ENCODE measurements at regions not wholly inside any gene's neighbourhood (a gene's known extent, or its start where the extent isn't known, plus 50 kb on each side); places are given as distances from the start of the nearest gene placed in this dataset.
"Not testable (repeated sequence)": the region's sequence is repeated elsewhere in the genome, so short reads cannot be mapped to it uniquely, and the experiment has no call there.

- DNase-seq: no peak
Measured at GRCh38 chr4:124454772-124455270, 257.7 kb downstream of the ANKRD50 start.

- no peak for DNase-seq
Measured at GRCh38 chr4:124455671-124456070, 256.9 kb downstream of the ANKRD50 start.

GRCh38 chr4:124459196-124459940 lies 253.2 kb downstream of the ANKRD50 start:
- no peak for DNase-seq

- DNase-seq: no peak
Measured at GRCh38 chr4:124459941-124460310, 252.6 kb downstream of the ANKRD50 start.

- DNase-seq: not testable (repeated sequence)
Measured at GRCh38 chr4:124461592-124461991, 250.9 kb downstream of the ANKRD50 start.

- DNase-seq: no peak
Measured at GRCh38 chr4:124462954-124463828, 249.3 kb downstream of the ANKRD50 start.

GRCh38 chr4:124464836-124465235 lies 247.7 kb downstream of the ANKRD50 start:
- DNase-seq: no peak

GRCh38 chr4:124468360-124468759 lies 244.2 kb downstream of the ANKRD50 start:
- no peak for DNase-seq

GRCh38 chr4:124469981-124470380 lies 242.6 kb downstream of the ANKRD50 start:
- no peak for DNase-seq

GRCh38 chr4:124478470-124478869 lies 234.1 kb downstream of the ANKRD50 start:
- no peak for DNase-seq

- DNase-seq: no peak
Measured at GRCh38 chr4:124480061-124480460, 232.5 kb downstream of the ANKRD50 start.

- DNase-seq: no peak
Measured at GRCh38 chr4:124481123-124481522, 231.4 kb downstream of the ANKRD50 start.

GRCh38 chr4:124483048-124483906 lies 229.3 kb downstream of the ANKRD50 start:
- DNase-seq: no peak

- no peak for DNase-seq
Measured at GRCh38 chr4:124484008-124484407, 228.5 kb downstream of the ANKRD50 start.

- DNase-seq: no peak
Measured at GRCh38 chr4:124484940-124485339, 227.6 kb downstream of the ANKRD50 start.

GRCh38 chr4:124486423-124486822 lies 226.1 kb downstream of the ANKRD50 start:
- DNase-seq: no peak

GRCh38 chr4:124487651-124488050 lies 224.9 kb downstream of the ANKRD50 start:
- DNase-seq: no peak

GRCh38 chr4:124491361-124492145 lies 221.0 kb downstream of the ANKRD50 start:
- DNase-seq: no peak

GRCh38 chr4:124499261-124499660 lies 213.3 kb downstream of the ANKRD50 start:
- DNase-seq: no peak

GRCh38 chr4:124501576-124501975 lies 211.0 kb downstream of the ANKRD50 start:
- no peak for DNase-seq

- DNase-seq: no peak
Measured at GRCh38 chr4:124504431-124504830, 208.1 kb downstream of the ANKRD50 start.

GRCh38 chr4:124505211-124505610 lies 207.3 kb downstream of the ANKRD50 start:
- no peak for DNase-seq

Data from activated CD4-positive, alpha-beta T cell treated with anti-CD3 and anti-CD28 coated beads, Interleukin-2, amount 50 U/mL, for 16 hours (primary cell).